ENCODE measurements at regions not wholly inside any gene's neighbourhood (a gene's known extent, or its start where the extent isn't known, plus 50 kb on each side); places are given as distances from the start of the nearest gene placed in this dataset.
"Not testable (repeated sequence)": the region's sequence is repeated elsewhere in the genome, so short reads cannot be mapped to it uniquely, and the experiment has no call there.

GRCh38 chr16:58983181-58983965 is 249.3 kb upstream of the GOT2 start:
- not testable (repeated sequence) for DNase-seq

GRCh38 chr16:58970775-58971174 is 236.7 kb upstream of the GOT2 start:
- no peak for DNase-seq

GRCh38 chr16:58963479-58963878 is 229.4 kb upstream of the GOT2 start:
- DNase-seq, result no peak

GRCh38 chr16:58962811-58963210 is 228.7 kb upstream of the GOT2 start:
- DNase-seq, result no peak

GRCh38 chr16:58960484-58960883 is 226.4 kb upstream of the GOT2 start:
- DNase-seq, result no peak

- no peak for DNase-seq
Measured at GRCh38 chr16:58960034-58960433, 225.9 kb upstream of the GOT2 start.

- no peak for DNase-seq
Measured at GRCh38 chr16:58958749-58959148, 224.6 kb upstream of the GOT2 start.

GRCh38 chr16:58948244-58948643 is 214.1 kb upstream of the GOT2 start:
- no peak for DNase-seq

GRCh38 chr16:58940609-58941008 is 206.5 kb upstream of the GOT2 start:
- DNase-seq, result no peak

GRCh38 chr16:58938811-58939210 is 204.7 kb upstream of the GOT2 start:
- no peak for DNase-seq

GRCh38 chr16:58937661-58938060 is 203.5 kb upstream of the GOT2 start:
- DNase-seq, result no peak

GRCh38 chr16:58933186-58933585 is 199.1 kb upstream of the GOT2 start:
- no peak for DNase-seq

- DNase-seq, result no peak
Measured at GRCh38 chr16:58931436-58931835, 197.3 kb upstream of the GOT2 start.

GRCh38 chr16:58923094-58923493 is 189.0 kb upstream of the GOT2 start:
- DNase-seq, result no peak

- DNase-seq, result no peak
Measured at GRCh38 chr16:58913456-58913855, 179.3 kb upstream of the GOT2 start.

GRCh38 chr16:58912571-58912970 is 178.5 kb upstream of the GOT2 start:
- DNase-seq, result no peak

GRCh38 chr16:58906981-58907715 is 173.0 kb upstream of the GOT2 start:
- DNase-seq, result no peak

GRCh38 chr16:58904291-58904690 is 170.2 kb upstream of the GOT2 start:
- no peak for DNase-seq

GRCh38 chr16:58889516-58889915 is 155.4 kb upstream of the GOT2 start:
- no peak for DNase-seq

GRCh38 chr16:58885528-58886170 is 151.5 kb upstream of the GOT2 start:
- no peak for DNase-seq

- DNase-seq, result no peak
Measured at GRCh38 chr16:58884141-58884540, 150.0 kb upstream of the GOT2 start.

GRCh38 chr16:58883131-58883530 is 149.0 kb upstream of the GOT2 start:
- DNase-seq, result no peak

- DNase-seq, result no peak
Measured at GRCh38 chr16:58882292-58882691, 148.2 kb upstream of the GOT2 start.

- not testable (repeated sequence) for DNase-seq
Measured at GRCh38 chr16:58878641-58879040, 144.5 kb upstream of the GOT2 start.

All from CD4-positive, alpha-beta T cell treated with Interleukin-4 for 4 hours (primary cell).